ENCODE measurements at regions not wholly inside any gene's neighbourhood (a gene's known extent, or its start where the extent isn't known, plus 50 kb on each side); places are given as distances from the start of the nearest gene placed in this dataset.
"Not testable (repeated sequence)": the region's sequence is repeated elsewhere in the genome, so short reads cannot be mapped to it uniquely, and the experiment has no call there.

- Histone ChIP-seq H3K36me3 (no peaks in the 10 kb centered on the region), H3K27ac (no peak overlapping the region), H3K4me1 (no peaks in the 10 kb centered on the region), H3K9me3 (no peaks in the 10 kb centered on the region), H3K27me3 (no peaks in the 10 kb centered on the region), H3K4me3 (replicated peaks in 1 of 3) (no peak overlapping the region)
- TF ChIP-seq POLR2A (IDR thresholded peaks at IDR 0.05) (no peak), CTCF (IDR thresholded peaks at IDR 0.05) (no peak)
- DNase-seq: no peak
- intact Hi-C loops (cut with DNase I): no loop called here
- WGBS, 2 donors: 96 to 98% methylated on average over 2 of the region's 2 CpGs
Measured at GRCh38 chr3:20563985-20564384, 378.0 kb upstream of the SGO1 start.

DNA sequence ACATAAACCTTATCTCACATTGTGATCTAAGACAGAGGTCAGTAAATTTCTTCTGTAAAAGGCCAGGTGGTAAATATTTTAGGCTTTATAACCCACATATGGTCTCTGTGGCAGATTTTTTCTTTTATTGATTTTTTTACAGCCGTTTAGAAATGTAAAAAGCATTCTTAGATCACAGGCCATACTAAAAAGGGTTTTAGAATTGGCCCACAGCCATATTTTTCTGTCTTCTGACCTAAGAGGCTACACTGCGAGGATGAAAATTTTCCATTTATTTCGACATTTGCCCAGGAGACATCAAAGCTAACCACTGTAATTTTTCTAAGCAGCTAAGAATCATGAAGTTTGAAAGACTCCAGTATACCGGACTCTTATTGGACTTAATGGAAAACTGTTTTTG, 377.2 kb upstream of the SGO1 start:
- no peak for DNase-seq
- Histone ChIP-seq H3K9me3 (no peaks in the 10 kb centered on the region), H3K4me1 (no peaks in the 10 kb centered on the region), H3K27ac (no peak overlapping the region), H3K4me3 (replicated peaks in 1 of 3) (no peak overlapping the region), H3K36me3 (no peaks in the 10 kb centered on the region), H3K27me3 (no peaks in the 10 kb centered on the region)
- no peak for TF ChIP-seq CTCF (IDR thresholded peaks at IDR 0.05)
- no peak for TF ChIP-seq POLR2A (IDR thresholded peaks at IDR 0.05)
- WGBS, 2 donors: 61 to 77% methylated on average over 4 of the region's 4 CpGs
- intact Hi-C loops (cut with DNase I): no loop called here

DNA sequence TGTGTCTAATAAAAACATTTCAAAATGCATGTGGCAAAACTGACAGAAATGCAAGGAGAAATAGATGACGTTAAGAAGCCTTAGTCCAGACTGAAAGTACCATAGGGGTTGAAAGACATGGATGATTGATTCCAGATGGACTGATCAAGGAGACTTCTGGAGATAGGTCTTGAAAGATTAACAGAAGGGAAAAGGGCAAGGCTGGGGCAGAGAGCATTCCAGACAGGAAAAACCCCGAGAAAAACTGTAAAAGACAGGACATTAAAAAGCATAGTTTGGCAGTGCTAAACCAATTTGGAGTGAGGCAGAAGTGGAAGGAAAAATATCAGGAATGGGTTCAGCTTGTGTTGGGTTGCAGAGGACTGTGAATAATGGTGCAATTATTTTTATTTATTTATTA, 375.2 kb upstream of the SGO1 start:
- Histone ChIP-seq H3K27me3 (no peaks in the 10 kb centered on the region), H3K36me3 (no peaks in the 10 kb centered on the region), H3K4me3 (replicated peaks in 1 of 3) (no peak overlapping the region), H3K9me3 (no peaks in the 10 kb centered on the region), H3K4me1 (no peaks in the 10 kb centered on the region), H3K27ac (no peak overlapping the region)
- intact Hi-C loops (cut with DNase I): no loop called here
- no peak for DNase-seq
- 22 to 27% methylated on average over 2 of the region's 2 CpGs for WGBS, 2 donors
- TF ChIP-seq POLR2A (IDR thresholded peaks at IDR 0.05) (no peak), CTCF (IDR thresholded peaks at IDR 0.05) (no peak)

DNA sequence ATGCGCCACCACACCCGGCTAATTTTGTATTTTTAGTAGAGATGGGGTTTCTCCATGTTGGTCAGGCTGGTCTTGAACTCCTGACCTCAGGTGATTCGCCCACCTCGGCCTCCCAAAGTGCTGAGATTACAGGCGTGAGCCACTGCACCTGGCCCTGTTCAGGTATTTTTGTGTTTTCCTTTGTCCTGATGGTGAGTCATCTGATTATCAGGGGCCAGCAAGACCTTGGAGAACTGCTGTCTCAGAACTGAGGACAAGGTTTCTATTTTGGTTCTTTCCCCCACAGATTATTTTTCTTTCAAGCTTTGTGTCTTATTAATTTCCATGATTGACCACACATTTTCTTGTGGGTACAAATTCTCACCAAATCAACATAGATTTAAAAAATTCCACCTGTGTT, 374.4 kb upstream of the SGO1 start:
- intact Hi-C loops (cut with DNase I); H3K27me3 ChIP-seq; H3K9me3 ChIP-seq; H3K4me1 ChIP-seq; H3K4me3 ChIP-seq (replicated peaks in 1 of 3); H3K36me3 ChIP-seq; H3K27ac ChIP-seq; DNase-seq: not testable (repeated sequence)
- 86 to 91% methylated on average over 5 of the region's 5 CpGs for WGBS, 2 donors

DNA sequence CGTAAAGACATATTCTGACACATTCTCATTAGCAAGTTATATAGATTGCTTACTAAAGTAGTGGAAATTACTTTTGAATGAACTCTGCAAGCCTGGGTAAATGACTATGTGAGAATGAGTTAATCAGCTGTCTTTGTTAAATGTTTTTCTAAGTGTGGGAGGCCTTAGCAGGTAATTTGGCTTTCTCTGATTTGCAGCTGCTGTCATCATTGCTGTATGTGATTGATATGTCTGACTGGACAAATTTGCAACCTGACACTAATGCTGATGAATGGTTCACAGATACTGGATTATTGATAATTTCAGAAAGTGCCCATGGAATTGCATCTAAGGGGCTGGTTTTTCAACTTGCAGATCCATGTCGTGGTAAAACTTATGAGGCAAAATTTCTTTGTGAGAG, 372.2 kb upstream of the SGO1 start:
- H3K4me3 ChIP-seq (replicated peaks in 1 of 3): no peak overlapping the region
- no peaks in the 10 kb centered on the region for H3K27me3 ChIP-seq
- no peak for TF ChIP-seq CTCF (IDR thresholded peaks at IDR 0.05)
- no peak for TF ChIP-seq POLR2A (IDR thresholded peaks at IDR 0.05)
- intact Hi-C loops (cut with DNase I): no loop called here
- no peaks in the 10 kb centered on the region for H3K36me3 ChIP-seq
- no peak overlapping the region for H3K27ac ChIP-seq
- 82 to 86% methylated on average over 2 of the region's 2 CpGs for WGBS, 2 donors
- DNase-seq: no peak
- H3K4me1 ChIP-seq: no peaks in the 10 kb centered on the region
- H3K9me3 ChIP-seq: no peaks in the 10 kb centered on the region

GRCh38 chr3:20556661-20557060, 370.7 kb upstream of the SGO1 start:
- DNase-seq: no peak
- WGBS, 2 donors: 87 to 89% methylated on average over 4 of the region's 4 CpGs
- H3K4me1 ChIP-seq: no peaks in the 10 kb centered on the region
- no peak overlapping the region for H3K27ac ChIP-seq
- H3K36me3 ChIP-seq: no peaks in the 10 kb centered on the region
- intact Hi-C loops (cut with DNase I): no loop called here
- no peaks in the 10 kb centered on the region for H3K9me3 ChIP-seq
- no peak overlapping the region for H3K4me3 ChIP-seq (replicated peaks in 1 of 3)
- no peak for TF ChIP-seq CTCF (IDR thresholded peaks at IDR 0.05)
- TF ChIP-seq POLR2A (IDR thresholded peaks at IDR 0.05): no peak
- no peaks in the 10 kb centered on the region for H3K27me3 ChIP-seq

All from thyroid gland (tissue), 4 donors.